SK-N-DZ (cell line): ENCODE measurements at regions not wholly inside any gene's neighbourhood (a gene's known extent, or its start where the extent isn't known, plus 50 kb on each side); places are given as distances from the start of the nearest gene placed in this dataset.
"Not testable (repeated sequence)": the region's sequence is repeated elsewhere in the genome, so short reads cannot be mapped to it uniquely, and the experiment has no call there.

Source experiments
- DNase-seq: peaks from one replicate; pipeline ENCODE4 v3.0.0-alpha.2; 2015; ENCODE audit warnings: low spot score

- no peak for DNase-seq
Measured at GRCh38 chr13:54394085-54394700, 1365.6 kb downstream of the OLFM4 start.

DNA sequence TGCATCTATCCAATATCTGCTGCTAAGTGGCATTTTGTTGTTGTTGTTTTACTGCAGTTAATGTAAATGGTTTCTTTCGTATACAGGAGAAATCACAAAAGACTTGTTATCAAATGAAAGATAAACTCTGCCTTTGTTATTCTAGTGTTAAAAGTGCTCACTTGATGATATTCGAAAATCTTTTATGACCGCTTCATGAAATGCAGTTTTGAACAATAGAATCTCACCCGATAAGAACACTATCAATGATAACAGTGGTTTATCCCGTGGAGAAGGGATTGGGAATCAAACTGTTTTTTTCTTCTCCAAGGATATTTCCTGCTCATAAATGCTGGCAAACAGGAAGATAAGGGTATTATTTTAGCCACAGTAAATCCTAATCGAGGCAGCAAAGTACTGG is 1366.3 kb downstream of the OLFM4 start:
- DNase-seq = no peak

GRCh38 chr13:54402495-54402894 is 1373.9 kb downstream of the OLFM4 start:
- DNase-seq = no peak

- no peak for DNase-seq
Measured at GRCh38 chr13:54415753-54416366, 1387.2 kb downstream of the OLFM4 start.

- DNase-seq = not testable (repeated sequence)
Measured at GRCh38 chr13:54422946-54423345, 1394.3 kb downstream of the OLFM4 start.

GRCh38 chr13:54424344-54424743 is 1395.7 kb downstream of the OLFM4 start:
- no peak for DNase-seq

DNA sequence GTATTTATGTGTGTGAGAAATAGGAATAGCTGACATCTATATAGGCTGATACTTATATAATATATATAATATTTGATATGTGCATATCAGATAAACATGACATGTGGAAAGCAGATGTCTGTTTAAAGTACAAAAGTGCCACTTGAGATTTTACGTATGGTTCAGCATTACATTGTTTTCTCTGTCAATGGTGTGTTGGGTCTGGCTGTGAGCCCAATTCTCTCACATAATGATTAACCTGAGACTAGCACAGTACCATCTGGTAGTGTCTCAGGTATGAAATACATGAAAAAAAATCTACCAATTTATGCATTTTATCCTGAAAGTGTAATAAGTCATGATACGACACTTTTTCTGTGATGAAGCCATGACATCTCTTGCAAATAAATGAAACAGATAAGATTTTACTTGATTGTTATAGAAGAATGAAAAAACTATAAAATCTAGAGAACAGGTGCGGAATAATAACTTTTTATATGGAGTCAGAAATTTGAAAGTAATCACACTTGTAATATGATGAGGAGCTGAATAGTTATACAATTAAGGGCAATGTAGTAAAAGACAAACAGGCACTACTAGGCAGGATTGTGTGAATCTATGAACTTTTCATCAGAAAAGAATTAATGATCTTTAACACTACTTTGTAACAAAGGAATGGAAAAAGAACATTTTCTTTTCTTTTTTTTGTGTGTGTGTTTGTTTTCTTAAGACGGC is 1405.0 kb downstream of the OLFM4 start:
- no peak for DNase-seq

- not testable (repeated sequence) for DNase-seq
Measured at GRCh38 chr13:54440853-54441400, 1412.3 kb downstream of the OLFM4 start.

DNA sequence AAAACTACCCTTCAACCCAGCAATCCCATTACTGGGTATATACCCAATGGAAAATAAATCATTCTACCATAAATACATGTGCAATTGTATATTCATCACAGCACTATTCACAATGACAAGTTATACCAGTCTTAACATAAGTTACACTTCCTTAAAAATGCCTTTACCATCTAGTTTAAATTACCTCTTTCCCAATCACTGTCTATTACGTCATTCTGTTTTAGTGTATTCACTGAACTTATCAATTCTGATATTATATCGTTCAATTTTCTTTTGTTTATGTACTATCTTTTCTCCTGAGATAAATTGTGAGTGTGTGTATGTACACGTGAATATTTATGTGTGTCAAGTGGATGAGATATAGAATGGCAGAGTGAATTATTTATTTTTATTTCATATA is 1416.8 kb downstream of the OLFM4 start:
- no peak for DNase-seq

DNA sequence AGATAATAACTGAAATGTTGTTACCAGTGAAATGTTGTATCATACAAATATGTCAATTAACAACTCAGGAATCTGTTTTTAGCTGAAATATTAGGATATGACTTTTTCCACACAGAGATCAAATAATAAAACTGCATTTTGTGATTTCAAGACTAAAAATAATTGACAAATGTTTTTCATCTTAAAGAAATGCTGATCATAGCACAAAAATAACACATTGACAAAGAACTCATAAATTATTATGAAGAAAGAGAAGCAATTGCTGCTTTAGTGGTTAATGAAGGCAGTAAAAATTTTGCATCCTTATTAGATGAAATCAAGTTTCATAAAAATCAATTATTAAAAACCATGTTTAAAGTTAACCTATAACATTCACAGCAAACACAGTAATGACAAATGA is 1417.3 kb downstream of the OLFM4 start:
- no peak for DNase-seq

DNA sequence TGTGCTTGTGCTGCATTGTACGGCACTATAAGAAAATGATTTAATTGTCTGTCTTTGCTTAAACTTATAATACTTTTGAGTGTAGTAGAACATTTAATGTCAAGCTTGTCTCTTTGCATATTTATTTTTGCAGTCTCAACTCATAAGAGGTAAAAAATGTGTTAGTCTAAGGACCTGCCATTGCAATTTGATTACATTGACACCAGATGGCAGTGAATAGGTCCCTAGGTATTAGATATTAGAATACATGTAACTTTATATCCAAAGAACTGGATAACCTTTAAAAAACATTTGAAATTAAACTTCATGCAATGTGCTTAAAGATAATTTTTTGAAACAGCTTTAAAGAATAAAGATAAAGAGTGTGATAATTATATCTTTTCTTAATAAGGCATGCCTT is 1421.3 kb downstream of the OLFM4 start:
- no peak for DNase-seq

DNA sequence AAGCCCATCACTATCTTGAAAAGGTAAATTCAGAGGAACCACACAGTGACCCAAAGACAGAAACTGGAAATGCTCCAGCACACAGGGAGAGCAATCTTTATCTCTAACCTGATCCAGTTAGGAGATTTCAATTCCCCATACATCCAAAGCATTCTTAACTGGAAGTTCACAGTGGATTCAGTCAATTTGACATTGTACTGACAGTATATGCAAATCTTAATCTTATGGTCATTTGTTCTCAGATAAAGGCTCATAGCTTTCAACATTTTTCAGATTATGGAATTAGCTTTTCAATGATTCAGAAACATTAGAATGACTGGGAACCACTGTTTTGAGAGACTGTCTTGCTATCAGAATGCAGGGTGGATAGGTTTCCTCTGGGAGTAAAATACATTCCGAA is 1455.6 kb downstream of the OLFM4 start:
- no peak for DNase-seq

DNA sequence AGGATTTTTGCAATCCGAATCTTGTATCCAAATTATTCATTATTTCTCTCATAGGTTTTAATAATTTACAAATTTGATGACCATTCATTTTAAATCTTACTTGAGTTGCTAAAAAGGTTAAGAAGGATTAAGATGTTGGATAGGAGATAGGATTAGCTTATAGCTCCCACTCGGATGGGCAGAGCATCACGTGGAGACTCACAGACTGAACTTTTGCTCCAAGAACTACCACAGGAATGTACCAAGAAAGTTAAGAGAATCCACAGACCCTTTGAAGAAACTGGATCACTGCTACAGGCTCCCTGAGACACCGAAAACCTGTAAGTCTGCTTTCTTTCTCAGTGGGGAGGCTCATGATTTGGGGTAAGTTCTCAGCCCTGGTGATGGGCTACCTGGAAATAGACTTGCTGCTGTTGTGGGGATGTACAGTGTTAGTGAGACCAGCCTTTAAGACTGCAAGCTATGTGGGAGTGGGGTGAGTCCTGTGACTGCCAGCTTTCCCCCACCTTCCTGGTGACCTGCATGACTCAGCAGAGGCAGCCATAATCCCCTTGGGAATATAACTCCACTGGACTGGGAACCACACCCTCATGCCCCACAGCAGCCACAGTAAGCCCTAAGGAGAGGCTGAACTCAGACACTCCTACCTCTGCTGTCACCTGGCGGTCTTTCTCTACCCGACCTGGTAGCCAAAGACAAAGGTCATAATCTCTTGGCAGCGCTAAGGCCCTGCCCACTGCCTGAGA is 1458.0 kb downstream of the OLFM4 start:
- DNase-seq = no peak

DNA sequence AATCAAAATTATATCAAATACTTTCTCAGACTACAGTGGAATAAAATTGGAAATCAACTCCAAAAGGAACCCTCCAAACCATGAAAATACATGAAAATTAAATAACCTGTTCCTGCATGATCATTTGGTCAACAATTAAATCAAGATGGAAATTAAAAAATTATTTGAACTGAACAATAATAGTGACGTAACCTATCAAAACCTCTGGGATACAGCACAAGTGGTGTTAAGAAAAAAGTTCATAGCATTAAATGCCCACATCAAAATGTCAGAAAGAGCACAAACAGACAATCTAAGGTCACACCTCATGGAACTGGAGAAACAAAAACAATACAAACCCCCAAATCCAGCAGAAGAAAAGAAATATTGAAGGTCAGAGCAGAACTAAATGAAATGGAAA is 1460.7 kb downstream of the OLFM4 start:
- DNase-seq = no peak

DNA sequence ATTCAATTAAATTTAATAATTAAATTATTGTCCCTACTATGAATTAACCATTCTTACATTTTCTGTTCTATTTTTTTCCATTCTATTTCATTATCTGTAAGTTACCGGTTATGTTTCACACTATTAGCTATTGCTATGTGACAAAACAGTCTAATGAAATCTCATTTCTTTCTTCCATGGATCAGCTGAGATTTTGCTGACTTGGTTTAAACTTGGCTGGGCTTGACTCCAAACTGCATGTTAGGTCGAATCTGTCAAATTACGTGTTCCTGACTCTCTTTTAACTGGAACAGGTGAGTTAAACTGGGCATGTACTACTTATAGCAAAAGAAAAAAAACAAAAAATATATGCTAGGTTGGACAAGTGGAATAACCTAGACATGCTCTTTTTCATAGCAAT is 1464.4 kb downstream of the OLFM4 start:
- no peak for DNase-seq

DNA sequence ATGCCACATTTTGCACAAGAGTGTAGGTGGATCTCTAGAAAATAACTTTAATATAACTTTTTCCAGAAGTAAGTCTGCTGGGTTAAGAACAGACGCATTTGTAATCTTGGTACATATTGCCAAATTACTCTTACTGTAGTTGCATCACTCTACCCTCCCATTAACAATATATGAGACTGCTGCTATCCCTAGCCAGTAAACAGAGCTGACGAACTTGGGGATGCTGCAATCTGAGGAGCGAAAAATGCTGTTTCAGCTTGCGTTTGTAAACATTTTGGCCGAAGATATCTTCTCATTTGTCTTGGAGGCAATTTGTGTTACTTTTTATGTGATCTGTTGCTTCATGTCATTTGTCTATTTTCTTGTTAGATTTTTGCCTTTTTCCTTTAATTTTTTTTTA is 1482.8 kb downstream of the OLFM4 start:
- DNase-seq = no peak

- DNase-seq = no peak
Measured at GRCh38 chr13:54513254-54513653, 1484.6 kb downstream of the OLFM4 start.

DNA sequence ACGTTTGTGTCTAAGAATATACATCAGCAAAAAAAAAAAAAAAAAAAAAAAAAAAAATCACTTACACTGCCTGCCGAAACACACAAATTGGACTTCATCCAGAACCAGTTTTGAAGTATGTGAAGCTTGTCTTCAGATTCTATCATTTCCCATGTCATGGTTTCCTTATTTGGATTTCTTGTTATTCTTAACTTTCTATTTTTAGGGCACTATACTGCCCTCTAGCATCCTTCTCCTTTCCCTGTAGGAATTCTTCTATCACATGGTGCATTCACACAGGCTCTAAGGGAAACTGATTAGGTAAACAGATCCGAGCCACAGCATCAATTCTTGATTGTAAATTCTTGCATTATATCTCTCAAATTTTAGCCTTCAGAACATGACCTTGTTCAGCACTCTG is 1507.5 kb downstream of the OLFM4 start:
- DNase-seq = no peak

DNA sequence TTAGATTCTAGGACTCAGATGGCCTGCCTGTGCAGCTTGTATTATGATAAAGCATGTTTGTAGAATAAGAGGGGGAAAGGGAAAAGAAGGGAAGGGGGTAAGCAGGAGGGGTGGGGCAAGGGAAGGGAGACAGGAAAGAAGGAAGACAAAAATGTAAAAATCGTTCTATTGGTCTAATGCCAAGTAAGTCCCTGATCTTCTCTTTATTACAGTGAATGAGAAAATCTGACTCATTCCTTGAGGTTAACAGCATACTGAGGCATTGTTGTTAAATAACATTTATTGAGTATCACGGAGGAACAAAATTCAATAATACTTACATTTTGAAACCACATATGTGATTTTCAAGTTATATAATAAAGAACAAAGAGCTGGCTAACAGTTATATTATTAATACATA is 1534.7 kb downstream of the OLFM4 start:
- no peak for DNase-seq

DNA sequence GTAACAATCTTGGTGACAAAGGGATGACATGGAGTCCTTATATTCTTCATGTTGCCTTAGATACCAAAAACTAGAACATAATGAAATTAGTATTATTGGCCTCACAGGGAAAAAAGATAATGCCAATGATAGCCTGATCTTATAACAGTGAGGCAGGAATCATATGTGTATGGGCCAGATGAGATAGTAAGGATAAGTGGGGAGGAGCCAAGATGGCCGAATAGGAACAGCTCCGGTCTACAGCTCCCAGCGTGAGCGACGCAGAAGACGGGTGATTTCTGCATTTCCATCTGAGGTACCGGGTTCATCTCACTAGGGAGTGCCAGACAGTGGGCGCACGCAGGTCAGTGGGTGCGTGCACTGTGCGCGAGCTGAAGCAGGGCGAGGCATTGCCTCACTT is 1543.4 kb downstream of the OLFM4 start:
- DNase-seq = not testable (repeated sequence)

- no peak for DNase-seq
Measured at GRCh38 chr13:54573186-54573585, 1544.6 kb downstream of the OLFM4 start.

- DNase-seq = no peak
Measured at GRCh38 chr13:54574791-54575190, 1546.2 kb downstream of the OLFM4 start.
